HG02943 (cell line): ENCODE measurements at regions not wholly inside any gene's neighbourhood (a gene's known extent, or its start where the extent isn't known, plus 50 kb on each side); places are given as distances from the start of the nearest gene placed in this dataset.

ENCODE experiments used
- ATAC-seq: cut with Tn5 transposase; IDR thresholded peaks from one replicate; pipeline ENCODE4 v1.9.1; 2021; ENCODE audit warnings: mild to moderate bottlenecking, low read depth, moderate library complexity; ENCODE audit not compliant: unreplicated experiment

DNA sequence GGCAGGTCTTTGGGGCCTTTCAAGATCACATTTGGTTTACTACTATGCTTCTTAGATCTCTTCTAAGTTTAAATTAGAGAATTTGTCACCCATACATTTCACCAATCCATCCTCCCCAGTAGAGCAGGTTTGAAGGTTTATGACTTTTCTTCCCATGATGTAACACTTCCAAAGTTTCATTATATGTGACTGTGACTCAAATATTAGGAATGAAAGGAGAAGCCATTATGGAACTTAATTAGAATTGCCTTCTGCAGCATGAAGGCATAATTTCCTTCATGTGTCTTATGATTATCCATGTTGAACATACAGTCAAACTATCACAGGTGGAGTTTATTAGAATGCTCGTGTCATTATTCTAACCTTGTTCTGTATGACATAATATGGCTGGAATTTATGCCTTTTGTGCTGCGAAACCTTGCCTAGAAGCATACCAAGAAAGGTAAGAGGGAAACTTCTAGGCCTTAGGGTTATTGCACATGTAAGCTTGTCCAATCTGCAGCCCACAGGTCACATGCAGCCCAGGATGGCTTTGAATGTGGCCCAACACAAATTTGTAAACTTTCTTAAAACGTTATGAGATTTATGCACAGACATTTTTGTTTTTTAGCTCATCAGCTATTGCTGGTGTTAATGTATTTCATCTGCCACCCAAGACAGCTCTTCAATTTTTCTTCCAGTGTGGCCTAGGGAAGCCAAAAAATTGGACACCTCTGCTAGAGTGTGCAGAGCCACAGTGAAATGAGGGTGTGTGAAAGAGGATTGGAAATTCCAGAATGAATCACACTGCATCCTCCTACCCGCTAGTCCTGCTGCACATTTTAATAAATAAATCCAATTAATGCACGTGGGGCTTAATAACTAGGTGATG is 133.6 kb downstream of the TMEM26 start:
- ATAC-seq, result no peak

- no peak for ATAC-seq
These were observed 134.8 kb downstream of the TMEM26 start for GRCh38 chr10:61318429-61318828.

DNA sequence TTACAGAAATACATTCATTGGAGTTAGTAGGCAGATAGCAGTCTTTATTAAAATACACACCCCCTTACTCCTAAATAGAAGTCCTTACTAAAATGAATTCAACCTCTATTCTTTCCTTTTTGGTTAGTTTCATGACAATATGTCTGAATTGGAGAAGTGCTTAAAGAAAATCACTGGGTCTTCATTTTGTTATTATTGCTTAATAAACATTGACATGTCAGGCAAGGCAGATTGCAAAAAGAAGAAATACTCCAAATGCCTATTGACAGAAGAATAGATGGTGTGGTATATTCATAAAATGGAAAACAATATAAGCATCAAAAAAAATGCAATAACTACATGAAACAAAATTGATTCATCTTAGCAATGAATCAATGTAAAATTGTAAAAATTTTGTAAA is 135.5 kb downstream of the TMEM26 start:
- ATAC-seq, result no peak

DNA sequence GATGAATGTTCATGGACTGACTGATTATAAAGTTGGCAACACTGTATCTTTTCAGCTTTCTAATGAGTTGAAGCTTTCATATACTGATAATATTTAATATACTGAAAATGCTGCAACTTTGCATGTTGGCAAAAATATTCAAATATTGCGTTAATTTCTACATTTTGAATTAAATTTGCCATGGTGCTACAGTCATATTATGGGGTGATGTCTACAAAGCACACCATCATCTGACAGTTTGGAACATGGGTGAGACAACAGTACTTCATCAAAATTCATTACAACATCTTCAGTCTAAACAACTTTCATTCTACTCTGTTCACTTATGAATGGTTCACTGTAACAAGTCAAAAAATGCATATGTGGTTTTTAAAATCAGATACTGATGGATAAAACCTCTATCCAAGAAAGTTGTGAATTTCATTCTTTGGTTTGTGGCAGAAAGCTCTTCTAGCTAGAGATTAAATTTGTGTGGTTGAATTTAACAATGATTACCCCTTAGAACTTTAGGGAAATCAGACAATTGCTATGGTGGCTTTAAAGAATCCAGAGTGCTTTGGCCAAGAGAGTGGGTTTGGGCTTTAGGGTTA is 136.4 kb downstream of the TMEM26 start:
- no peak for ATAC-seq

DNA sequence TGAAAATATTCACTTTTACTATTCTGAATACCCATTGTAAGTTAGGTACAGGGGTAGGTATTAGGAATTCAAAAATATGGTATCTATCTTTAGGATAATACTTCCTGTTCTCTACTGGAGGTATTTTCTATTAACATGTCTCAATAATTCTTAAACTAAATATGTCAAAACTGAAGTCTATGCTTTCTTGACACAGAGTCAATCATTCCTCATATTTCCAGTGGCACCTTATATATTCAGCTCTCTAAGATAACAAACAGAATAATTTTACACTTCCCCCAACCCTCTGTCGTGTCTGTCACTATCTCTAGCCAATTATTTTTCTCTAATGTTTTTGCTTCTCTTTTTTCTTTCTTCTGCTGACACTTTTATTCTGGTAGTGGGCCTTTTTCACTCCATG is 138.9 kb downstream of the TMEM26 start:
- no peak for ATAC-seq

- ATAC-seq, result no peak
These were observed 139.7 kb downstream of the TMEM26 start for GRCh38 chr10:61313460-61313859.

GRCh38 chr10:61304746-61305145 is 148.4 kb downstream of the TMEM26 start:
- no peak for ATAC-seq

DNA sequence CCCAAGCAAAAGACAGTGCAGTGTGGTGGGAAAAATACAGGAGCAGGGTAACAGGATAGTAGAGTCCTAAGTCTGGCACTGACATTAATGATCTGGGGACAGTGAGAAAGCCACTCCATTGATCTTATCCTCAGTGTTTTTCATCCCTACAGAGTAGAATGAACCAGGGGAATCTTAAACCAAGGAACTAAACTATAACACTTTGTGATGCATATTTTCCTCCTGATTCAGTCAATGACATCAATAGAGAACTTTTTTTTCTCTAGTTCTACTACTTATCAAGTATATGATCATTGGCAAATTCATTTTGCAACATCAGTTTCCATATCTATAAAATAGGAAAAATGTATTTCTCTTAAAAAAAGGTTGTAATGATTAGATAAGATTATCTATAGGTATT is 151.1 kb downstream of the TMEM26 start:
- no peak for ATAC-seq

- no peak for ATAC-seq
These were observed 151.6 kb downstream of the TMEM26 start for GRCh38 chr10:61301575-61301974.

- no peak for ATAC-seq
These were observed 153.3 kb downstream of the TMEM26 start for GRCh38 chr10:61299841-61300240.

DNA sequence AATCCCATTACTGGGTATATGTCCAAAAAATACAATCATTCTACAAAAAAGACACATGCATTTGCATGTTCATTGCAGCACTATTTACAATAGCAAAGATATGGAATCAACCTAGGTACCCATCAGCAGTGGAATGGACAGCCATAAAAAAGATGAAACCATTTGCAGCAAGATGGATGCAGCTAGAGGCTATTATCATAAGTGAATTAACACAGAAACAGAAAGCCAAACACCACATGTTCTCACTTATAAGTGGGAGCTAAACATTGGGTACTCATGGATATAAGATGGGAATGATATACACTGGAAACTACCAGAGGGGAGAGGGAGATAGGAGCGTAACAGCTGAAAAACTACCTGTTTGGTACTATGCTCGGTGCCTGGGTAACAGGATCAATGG is 154.0 kb downstream of the TMEM26 start:
- ATAC-seq, result no peak

- ATAC-seq, result no peak
These were observed 155.0 kb downstream of the TMEM26 start for GRCh38 chr10:61298194-61298593.

DNA sequence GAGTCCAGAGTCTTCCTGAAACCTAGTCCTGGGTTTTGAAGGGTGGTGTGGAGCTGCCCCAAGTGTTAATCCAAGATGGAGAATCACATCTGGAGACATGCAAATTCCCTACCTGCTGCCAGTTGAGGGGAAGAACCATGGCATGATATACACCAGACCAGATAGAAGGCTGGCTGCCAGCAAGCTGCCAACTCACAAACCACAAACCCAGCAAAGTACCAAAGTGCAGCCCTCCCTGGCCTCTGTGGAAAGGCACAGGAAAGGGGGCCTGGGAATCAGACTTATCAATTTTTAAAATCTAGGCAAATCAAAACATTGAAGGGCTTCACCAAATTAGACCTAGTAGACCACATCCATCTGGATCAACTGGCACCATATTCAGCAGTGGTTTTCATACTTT is 157.0 kb downstream of the TMEM26 start:
- no peak for ATAC-seq

- no peak for ATAC-seq
These were observed 159.1 kb downstream of the TMEM26 start for GRCh38 chr10:61294131-61294530.

DNA sequence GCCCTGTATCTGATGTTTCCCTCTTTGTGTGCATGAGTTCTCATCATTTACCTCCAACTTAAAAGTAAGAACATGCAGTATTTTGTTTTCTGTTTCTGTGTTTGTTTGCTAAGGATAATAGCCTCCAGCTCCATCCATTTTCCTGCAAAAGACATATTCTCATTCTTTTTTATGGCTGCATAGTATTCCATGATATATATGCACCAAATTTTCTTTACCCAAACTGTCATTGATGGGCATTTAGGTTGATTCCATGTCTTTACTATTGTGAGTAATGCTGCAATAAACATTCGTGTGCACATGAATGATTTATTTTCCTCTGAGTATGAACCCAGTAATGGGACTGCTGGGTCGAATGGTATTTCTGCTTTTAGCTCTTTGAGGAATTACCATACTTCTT is 163.4 kb downstream of the TMEM26 start:
- ATAC-seq, result no peak

- peak; percentile 100 for ATAC-seq
These were observed 166.5 kb downstream of the TMEM26 start for GRCh38 chr10:61286686-61287085.

GRCh38 chr10:61285749-61286148 is 167.4 kb downstream of the TMEM26 start:
- ATAC-seq, result no peak

GRCh38 chr10:61284222-61284890 is 168.8 kb downstream of the TMEM26 start:
- no peak for ATAC-seq

- no peak for ATAC-seq
These were observed 169.5 kb downstream of the TMEM26 start for GRCh38 chr10:61283481-61284221.

DNA sequence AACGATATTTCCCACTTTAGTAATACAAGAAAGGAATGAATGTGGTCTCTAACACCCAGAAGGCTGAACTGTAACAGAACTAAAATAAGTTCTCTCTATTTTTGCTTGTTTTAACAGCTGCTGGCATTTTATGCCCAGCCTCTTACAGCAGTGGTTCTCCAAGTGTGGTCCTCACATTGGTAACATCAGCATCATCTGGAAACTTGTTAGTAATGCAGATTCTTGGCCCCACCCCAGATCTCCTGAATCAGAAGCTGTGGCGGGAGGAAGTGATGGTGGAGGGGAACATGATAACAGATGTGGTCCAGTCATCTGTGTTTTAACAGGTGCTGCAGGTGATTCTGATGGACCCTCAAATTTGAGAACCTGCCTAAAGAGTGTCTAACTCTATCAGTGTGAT is 170.1 kb downstream of the TMEM26 start:
- ATAC-seq, result no peak

DNA sequence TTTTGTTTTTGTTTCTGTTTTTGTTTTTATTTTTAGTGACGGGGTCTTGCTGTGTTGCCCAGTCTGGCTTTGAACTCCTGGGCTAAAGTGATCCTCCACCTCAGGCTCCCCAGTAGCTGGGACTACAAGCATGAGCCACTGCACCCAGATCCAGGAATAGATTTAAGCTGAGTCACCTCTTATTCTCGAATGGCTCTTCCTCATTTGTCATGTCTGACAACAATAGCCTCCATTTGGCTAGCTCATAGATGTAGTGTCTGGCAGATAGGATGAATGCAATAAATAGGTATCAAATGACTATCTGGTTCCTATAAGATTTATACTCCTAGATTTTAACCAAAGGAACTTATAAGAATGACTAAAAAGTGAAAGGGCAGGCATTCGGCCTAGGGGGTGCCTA is 172.9 kb downstream of the TMEM26 start:
- no peak for ATAC-seq
